GM12874 (cell line): ENCODE measurements at regions not wholly inside any gene's neighbourhood (a gene's known extent, or its start where the extent isn't known, plus 50 kb on each side); places are given as distances from the start of the nearest gene placed in this dataset.

Experiments
- CTCF ChIP-seq: IDR thresholded peaks from 2 replicates; pipeline ENCODE4 v1.5.1; 2011; ENCODE audit warnings: low read depth, mild to moderate bottlenecking, control low read depth, low read length, moderate library complexity; ENCODE audit not compliant: insufficient read depth

DNA sequence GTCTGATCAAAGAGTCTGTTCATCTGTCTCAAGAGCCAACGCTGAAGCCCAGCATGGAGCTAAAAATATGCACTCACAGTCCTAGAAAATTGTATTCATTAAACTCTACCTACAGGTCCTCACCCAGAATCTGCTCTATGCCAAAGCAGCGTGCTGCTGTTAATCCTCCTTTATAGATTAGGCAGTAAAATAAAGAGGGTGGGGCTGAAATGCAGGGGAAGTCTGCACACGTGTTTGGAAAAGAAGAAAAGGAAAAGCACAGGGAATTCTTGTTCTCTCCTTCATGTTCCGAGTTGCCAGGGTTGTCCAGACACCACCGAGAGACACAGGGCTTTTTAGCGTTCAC lies 121.4 kb upstream of the TMEM161B start:
- TF ChIP-seq CTCF, result no peak

GRCh38 chr5:88389338-88390095 lies 120.9 kb upstream of the TMEM161B start:
- no peak for TF ChIP-seq CTCF

GRCh38 chr5:88388476-88389337 lies 120.1 kb upstream of the TMEM161B start:
- no peak for TF ChIP-seq CTCF

GRCh38 chr5:88384886-88385285 lies 116.2 kb upstream of the TMEM161B start:
- TF ChIP-seq CTCF, result no peak

DNA sequence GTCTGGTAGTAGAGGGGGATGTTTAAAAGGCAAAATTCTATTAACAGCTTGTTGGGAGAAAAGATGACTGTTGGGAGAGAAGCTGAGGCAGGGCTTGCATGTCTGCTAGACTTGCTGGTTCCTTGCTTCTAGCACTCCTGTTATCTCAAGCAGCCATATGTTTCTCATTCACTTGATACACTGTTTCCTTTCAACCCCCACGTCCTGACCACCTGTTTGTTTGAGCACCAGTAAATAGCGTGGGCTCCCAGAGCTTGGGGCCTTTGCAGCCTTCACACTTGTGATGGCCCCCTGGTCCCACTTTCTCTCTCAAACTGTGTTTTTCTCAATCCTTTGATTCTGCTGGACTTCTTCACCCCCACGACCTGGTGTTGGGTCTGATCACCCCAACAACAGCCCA lies 111.7 kb upstream of the TMEM161B start:
- TF ChIP-seq CTCF, result no peak

DNA sequence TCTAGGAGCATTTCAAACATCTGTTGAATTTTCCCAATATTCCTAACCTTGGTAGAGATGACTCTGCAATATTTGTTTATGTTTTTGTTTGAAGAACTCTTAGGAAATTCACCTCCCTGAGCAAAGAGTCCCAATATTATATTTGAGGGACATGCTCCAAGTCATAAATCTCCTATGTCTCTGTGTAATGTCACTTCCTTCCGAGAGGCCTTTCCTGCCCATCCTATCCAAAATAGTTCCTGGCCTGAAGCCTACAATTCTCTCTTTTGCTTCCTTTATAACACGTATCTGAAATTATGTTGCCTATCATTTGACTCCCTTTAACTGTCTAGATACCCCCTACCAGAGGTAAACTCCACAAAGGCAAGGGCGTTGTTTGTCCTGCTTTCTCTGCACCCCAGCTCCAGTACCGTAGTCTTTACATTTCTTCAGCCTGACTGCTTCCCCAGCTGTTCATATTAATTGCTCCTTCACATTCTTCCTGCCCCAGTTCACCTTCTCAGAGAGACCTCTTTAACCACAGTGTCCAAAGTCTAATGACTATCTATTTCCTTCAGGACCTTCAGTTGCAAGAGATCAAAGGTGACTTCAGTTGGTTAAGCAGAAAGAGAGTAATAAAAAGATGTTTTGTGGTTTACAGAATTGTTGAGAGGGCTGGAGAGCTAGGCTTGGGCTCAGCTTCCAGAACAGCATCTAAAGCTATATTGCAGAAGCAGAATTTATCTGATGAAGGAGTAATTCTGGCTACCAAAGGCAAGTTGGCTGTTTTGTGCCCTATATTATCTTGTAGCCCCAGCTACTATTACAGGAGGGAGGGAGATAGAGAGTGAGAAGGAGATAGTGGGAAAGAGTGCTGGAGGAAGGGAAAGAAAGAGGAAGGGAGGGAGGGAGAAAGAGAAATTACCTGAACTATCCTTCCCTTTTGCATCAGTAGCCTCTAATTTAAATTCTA lies 109.3 kb upstream of the TMEM161B start:
- no peak for TF ChIP-seq CTCF

DNA sequence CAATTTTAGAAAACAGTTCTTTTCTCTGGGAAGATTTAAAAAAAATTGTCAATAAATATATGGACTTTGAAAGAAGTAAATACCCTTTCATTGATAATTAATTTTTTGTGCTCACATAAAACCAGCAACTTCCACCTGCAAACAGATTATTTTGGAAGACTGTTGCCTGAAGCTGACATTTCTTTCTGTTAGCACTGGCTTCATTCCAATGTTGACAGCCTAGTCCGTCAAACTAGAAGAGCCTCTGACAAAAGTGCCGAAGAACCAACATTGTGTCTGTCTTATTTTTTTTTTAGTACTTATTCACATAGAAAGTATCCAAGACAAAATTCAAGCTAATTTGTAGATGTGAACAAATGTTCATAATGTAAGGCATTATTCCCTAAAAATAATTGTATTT lies 108.6 kb upstream of the TMEM161B start:
- no peak for TF ChIP-seq CTCF
